GM18951 (cell line): ENCODE measurements at regions not wholly inside any gene's neighbourhood (a gene's known extent, or its start where the extent isn't known, plus 50 kb on each side); places are given as distances from the start of the nearest gene placed in this dataset.

ENCODE experiments used
- POLR2A ChIP-seq: IDR thresholded peaks from 4 replicates; pipeline ENCODE4 v1.6.1; 2011; ENCODE audit warnings: mild to moderate bottlenecking; ENCODE audit not compliant: insufficient read length, insufficient read depth; ENCODE audit errors: extremely low read depth
- in situ Hi-C: fragments of 300-500 bp; cut with MboI; formaldehyde crosslinking; loops from one replicate; pipeline ENCODE4 v1.12.0; 2022; ENCODE audit warnings: low sequenced_read_pairs, mixed read lengths, inconsistent platforms; ENCODE audit not compliant: unreplicated experiment

DNA sequence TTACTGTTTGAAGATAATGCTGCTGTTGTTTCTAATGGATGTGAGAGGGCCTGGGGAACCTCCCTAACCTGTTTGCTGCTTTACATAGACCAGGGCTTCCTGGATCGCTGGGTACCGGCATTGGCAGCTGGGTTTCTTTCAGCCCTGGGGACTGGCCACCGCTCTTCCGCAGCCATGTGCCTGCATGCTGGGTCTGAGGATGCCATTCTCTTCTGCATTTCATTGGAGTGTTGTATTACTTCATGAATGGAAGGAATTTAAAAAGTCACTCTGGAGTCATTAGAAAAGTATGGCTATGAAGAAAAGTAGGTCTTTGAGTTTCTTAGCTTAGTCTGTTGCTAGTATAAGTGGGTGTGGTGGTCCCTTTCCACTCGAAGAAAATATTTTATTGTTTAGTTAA is 107.3 kb upstream of the MGAT5 start:
- in situ Hi-C loops = no loop called here
- no peak for TF ChIP-seq POLR2A

DNA sequence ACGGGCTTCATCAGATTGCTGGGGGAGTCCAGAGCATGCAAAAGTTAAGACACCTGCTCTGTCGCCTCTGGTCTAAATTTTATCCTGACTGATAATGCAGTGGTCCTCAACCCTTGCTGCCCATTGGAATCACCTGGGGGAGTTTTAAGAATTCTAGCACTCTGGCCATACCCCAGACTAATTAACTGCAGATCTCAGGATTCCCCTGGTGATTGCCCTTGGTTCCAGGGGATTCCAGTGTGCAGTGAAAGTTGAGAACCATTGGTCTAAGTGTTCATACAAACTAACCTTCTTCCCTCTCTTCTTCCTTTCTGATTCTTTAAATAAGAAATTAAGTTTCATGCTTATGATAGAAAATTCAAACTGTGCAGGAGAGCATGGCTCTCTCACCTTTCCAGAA is 105.7 kb upstream of the MGAT5 start:
- no peak for TF ChIP-seq POLR2A

DNA sequence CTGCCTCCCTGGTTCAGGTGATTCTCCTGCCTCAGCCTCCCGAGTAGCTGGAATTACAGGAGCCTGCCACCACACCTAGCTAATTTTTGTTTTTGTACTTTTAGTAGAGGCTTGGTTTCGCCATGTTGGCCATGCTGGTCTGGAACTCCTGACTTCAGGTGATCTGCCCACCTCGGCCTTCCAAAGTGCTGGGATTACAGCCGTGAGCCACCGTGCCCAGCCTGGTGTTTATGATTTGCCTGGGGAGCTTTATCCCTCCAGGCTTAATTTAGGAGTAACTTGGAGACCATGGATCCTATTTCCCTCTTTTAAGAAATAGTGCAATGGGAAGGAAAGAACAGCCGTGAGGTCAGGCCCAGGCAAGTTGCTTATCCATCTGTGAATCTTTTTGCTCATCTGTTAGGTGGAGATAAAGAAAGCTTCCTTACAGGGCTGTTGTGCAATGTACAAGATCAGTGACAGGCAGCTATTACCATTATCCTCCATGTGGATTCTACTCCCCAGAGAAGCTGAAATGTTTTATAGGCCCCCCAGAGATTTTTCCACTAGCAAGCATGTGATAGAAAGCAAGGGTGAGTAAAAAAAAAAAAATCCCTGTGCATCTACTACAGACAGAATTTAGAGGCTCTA is 104.9 kb upstream of the MGAT5 start:
- no peak for TF ChIP-seq POLR2A
- in situ Hi-C loops = no loop called here

More for the DNA sequence above, 105.7 kb upstream of the MGAT5 start:
- in situ Hi-C loops = no loop called here

DNA sequence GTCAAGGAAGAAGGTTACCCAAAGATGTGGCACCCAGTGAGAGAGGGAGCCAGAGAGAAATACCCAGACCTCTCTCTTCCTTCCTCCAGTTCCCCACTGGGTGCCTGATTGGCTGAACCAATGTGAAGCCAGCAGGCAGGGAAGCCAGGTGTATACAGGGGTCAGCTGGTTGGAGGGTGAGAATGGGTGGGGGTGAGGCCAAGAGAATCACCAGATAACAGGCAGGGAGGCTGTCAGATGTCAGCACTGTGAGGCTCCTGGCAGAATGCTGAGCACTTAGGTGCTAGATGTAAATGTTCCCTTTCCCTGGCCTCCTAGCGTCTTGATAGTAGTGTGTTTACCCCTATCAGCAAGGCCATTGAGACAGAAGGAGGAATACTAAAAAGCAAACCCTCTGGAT is 104.0 kb upstream of the MGAT5 start:
- in situ Hi-C loops = no loop called here
- TF ChIP-seq POLR2A = no peak

DNA sequence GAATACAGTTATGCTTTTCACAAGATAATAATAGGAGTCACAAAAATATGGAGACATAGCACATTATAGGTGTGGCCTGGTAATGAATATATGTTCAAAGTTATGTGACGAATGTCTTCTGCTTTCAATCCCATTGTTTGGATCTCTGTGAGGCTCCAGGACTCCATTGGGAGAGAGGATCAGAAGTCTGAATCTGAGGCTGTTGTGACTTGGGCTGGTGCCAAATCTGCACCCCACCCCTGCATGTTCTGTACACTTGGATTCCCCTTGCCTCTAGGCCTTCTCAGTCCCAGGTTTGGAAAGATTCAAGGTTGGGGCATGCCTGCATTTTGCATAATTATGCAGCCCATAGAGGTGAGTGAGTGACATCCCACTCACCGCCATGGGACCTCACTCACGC is 103.1 kb upstream of the MGAT5 start:
- in situ Hi-C loops = no loop called here
- no peak for TF ChIP-seq POLR2A

DNA sequence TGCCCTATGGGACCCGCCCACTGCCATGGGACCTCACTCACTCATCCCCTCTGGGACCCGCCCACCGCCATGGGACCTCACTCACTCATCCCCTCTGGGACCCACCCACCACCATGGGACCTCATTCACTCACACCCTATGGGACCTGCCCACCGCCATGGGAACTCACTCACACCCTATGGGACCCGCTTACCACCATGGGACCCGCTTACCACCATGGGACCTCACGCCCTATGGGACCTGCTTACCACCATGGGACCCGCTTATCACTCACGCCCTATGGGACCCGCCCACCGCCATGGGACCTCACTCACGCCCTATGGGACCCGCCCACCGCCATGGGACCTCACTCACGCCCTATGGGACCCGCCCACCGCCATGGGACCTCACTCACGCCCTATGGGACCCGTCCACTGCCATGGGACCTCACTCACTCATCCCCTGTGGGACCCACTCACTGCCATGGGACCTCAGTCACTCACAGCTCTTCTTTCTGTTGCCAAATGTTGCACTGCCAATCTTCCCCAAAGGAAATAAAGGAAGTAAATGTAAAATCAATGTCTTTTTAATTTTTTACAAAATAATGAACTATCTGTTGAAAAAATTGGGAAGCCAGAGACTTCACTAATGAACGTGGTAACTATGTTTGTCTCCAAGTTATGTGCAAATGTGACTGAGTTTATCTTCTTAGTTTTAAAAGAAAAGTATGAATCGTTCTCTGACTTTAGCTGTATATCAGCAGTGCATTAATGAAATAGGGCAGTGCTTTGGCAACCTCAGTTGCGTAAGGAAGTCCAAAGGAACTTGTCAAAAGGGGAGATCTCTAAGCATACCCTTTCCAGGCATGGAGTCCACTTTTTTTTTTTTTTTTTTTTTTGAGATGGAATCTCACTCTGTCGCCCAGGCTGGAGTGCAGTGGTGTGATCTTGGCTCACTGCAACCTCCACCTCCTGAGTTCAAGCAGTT is 101.5 kb upstream of the MGAT5 start:
- in situ Hi-C loops = no loop called here

DNA sequence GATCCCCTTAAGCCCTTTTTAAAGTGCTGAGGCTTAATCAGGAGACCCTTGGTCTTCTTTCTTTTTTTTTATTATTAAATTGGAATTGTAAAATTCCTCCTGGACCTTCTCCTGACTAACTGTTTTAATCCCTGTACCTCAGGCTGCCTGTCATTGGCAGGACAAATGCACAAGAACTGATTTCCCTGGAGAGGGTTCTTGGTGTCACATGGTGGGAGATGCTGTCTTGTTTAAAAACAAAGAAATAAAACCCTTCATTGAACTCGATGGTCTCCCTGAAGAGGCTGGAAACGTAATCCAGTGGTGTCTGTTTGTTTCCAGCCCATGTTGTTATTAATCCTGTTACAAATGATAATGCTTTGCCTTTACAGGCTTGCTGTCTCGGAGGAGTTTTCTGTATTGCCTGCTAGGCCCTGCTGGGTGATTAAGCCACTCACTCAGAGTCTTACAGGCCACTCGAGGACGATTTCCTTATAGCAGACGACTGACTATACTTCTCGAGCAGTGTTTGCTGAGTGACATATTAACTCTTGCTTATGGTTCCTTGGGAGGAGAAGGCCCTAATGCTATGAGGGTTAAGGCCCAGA is 100.5 kb upstream of the MGAT5 start:
- TF ChIP-seq POLR2A = no peak
- in situ Hi-C loops = no loop called here

More for the DNA sequence above, 101.5 kb upstream of the MGAT5 start:
- TF ChIP-seq POLR2A = no peak

DNA sequence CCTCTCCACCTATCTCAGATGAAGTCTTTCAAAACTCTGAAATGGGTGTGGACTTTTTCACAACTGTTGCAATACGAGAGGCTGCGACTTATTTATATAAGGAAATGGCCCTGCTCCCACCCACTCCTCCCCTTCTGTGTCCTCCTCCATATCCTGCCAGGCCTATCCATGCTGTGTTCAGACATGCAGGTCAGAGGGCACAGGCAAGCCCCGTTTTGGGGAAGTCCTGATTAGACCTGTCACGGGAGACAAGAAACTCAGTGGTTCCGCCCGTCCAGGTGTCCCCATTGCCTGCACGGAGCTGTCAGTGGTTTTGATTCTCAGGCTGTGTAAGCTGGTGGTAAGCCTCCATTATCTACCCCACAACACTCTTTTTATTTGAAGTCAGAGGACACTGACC is 99.6 kb upstream of the MGAT5 start:
- no peak for TF ChIP-seq POLR2A
- in situ Hi-C loops = no loop called here

DNA sequence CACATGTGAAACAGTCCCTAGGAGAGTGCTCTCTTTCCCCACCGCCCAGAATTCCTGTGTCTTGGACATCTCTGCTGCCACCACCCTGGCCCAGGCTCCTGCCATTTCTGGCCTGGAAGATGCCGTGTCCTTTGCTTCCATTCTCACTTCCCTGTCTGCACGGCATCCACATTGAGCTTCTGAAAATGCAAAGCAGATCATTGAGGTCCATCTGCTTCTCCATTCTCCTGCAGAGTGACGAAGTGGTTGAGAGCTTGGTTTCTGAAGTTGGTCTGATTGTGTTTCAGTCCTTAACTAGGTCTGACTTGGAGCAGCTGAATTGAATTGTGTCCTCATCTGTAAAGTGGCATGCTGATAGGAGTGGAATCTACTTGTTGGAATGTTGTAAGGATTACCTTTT is 98.7 kb upstream of the MGAT5 start:
- in situ Hi-C loops = no loop called here
- TF ChIP-seq POLR2A = no peak

DNA sequence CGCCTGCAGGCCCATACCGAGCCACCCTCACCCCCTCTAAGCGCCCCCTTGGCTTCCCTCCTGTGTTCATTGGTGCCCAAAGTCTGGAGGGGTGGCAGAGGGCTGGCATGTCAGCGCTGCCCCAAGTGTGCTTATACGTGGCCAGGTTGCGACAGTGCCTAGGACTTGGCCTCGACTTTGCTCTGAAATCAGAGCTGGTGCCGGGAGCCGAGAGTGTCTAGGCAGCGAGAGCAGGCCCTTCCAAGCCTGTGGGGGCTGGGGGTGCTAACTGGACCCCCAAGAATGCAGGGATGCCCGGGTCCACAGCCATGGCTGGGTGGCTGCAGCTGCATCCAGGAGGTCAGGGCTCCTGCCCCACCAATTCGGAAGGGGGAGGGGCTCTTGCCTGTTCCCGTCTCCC is 95.6 kb upstream of the MGAT5 start:
- in situ Hi-C loops = no loop called here
- TF ChIP-seq POLR2A = no peak

DNA sequence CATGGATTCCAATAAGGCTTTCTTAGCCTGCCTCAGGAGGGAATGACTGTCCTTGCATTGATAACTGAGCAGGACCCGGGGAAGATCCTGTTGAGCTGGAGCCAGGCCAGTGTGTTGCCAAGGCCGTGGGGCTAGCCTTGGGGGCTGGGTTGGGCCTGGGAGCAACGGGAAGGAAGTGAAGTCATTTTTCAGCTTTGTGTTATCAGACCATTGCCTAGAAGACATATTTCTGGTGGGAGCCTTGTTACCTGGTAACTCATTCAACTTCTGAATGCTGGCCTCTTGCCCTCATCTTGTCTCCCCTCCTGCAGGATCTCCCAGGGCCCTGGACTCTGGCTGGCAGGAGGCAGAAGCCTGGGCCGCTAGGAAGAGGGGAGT is 92.7 kb upstream of the MGAT5 start:
- TF ChIP-seq POLR2A = no peak
- in situ Hi-C loops = no loop called here

DNA sequence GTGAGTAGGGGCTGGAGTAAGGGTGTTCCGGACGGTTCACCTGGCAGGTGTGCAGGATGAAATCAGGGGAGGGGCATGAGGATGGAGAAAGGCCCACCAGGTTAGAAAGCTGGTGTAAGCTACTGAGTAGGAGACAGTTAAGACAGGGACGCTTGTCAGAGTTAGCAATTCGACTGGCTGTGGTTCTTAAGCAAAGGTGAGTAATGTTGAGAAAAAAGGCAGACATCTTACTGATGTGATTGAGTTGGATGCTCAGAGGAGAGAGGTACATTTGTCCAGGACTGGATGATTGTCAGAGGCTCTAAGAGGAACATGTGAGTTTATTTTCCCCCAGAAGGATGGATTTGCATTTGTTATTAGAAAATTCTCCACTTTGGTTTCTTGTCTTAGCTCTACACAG is 90.5 kb upstream of the MGAT5 start:
- in situ Hi-C loops = no loop called here
- TF ChIP-seq POLR2A = no peak

DNA sequence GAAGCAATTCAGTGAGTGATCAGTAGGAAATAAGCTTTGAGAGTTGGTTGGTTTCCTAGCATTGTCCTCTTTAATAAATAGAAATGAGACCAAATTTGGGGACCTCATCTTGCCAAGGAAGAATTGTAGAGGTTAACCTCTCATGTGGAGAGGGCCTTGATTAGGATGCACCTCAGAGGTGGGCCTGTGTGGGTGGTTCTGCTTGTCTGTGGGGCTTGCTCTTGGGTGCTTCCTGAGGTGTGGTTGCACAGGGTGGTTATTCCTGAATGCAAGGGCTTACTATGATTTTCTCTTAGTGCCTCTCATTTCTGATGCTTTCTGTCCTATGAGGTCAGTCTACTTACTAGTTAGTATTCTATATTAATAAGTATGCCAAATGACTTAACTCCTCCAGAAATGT is 89.6 kb upstream of the MGAT5 start:
- TF ChIP-seq POLR2A = no peak
- in situ Hi-C loops = no loop called here

DNA sequence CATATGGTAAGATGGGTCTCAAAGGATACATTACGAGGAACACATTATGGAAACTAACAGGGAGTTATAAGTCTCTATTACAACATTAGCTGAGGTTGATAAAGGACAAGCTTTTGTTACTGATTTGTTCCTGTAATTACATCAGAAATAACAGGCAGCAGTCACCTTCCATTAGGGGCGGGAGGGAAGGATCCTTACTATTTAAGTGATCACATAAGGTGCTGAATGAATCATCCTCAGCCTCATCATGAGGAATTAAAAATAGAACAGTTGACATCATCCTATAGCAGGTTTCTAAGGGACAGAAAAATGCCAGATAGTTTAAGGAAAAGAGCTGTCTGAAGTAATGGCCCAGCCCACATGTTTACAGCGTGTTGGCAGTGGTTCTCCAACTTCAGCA is 86.9 kb upstream of the MGAT5 start:
- no peak for TF ChIP-seq POLR2A
- in situ Hi-C loops = no loop called here
